Embryonic facial prominence (tissue), 1 donor: ENCODE measurements at regions not wholly inside any gene's neighbourhood (a gene's known extent, or its start where the extent isn't known, plus 50 kb on each side); places are given as distances from the start of the nearest gene placed in this dataset.
A peak's percentile ranks its signal among the peaks of the same experiment; 100 is the strongest.
"Not testable (repeated sequence)": the region's sequence is repeated elsewhere in the genome, so short reads cannot be mapped to it uniquely, and the experiment has no call there.

Experiments used
- DNase-seq: peaks from one replicate; pipeline ENCODE4 v3.0.0-alpha.2; 2016; ENCODE audit errors: extremely low spot score

GRCh38 chr16:48004141-48004695, 151.6 kb downstream of the ABCC12 start:
- no peak for DNase-seq

GRCh38 chr16:48003206-48003907, 152.4 kb downstream of the ABCC12 start:
- peak; percentile 56 for DNase-seq

- no peak for DNase-seq
Observed at GRCh38 chr16:48001324-48001895, 154.4 kb downstream of the ABCC12 start.

- no peak for DNase-seq
Observed at GRCh38 chr16:48000622-48001021, 155.2 kb downstream of the ABCC12 start.

- no peak for DNase-seq
Observed at GRCh38 chr16:47999595-47999994, 156.2 kb downstream of the ABCC12 start.

GRCh38 chr16:47995354-47995753, 160.4 kb downstream of the ABCC12 start:
- no peak for DNase-seq

- no peak for DNase-seq
Observed at GRCh38 chr16:47991491-47991890, 164.3 kb downstream of the ABCC12 start.

- no peak for DNase-seq
Observed at GRCh38 chr16:47990676-47991075, 165.1 kb downstream of the ABCC12 start.

GRCh38 chr16:47987136-47987535, 168.7 kb downstream of the ABCC12 start:
- DNase-seq: no peak

- no peak for DNase-seq
Observed at GRCh38 chr16:47986031-47986430, 169.8 kb downstream of the ABCC12 start.

- DNase-seq: no peak
Observed at GRCh38 chr16:47984669-47985068, 171.1 kb downstream of the ABCC12 start.

- DNase-seq: no peak
Observed at GRCh38 chr16:47983999-47984580, 171.7 kb downstream of the ABCC12 start.

- DNase-seq: no peak
Observed at GRCh38 chr16:47980212-47980611, 175.6 kb downstream of the ABCC12 start.

- no peak for DNase-seq
Observed at GRCh38 chr16:47979616-47980182, 176.1 kb downstream of the ABCC12 start.

- DNase-seq: no peak
Observed at GRCh38 chr16:47979164-47979520, 176.7 kb downstream of the ABCC12 start.

GRCh38 chr16:47978491-47979163, 177.2 kb downstream of the ABCC12 start:
- no peak for DNase-seq

GRCh38 chr16:47977802-47978201, 178.0 kb downstream of the ABCC12 start:
- no peak for DNase-seq

- no peak for DNase-seq
Observed at GRCh38 chr16:47976636-47977210, 179.1 kb downstream of the ABCC12 start.

- DNase-seq: not testable (repeated sequence)
Observed at GRCh38 chr16:47974971-47975370, 180.8 kb downstream of the ABCC12 start.

GRCh38 chr16:47973552-47973951, 182.2 kb downstream of the ABCC12 start:
- no peak for DNase-seq

GRCh38 chr16:47972246-47972985, 183.4 kb downstream of the ABCC12 start:
- no peak for DNase-seq
